SH-SY5Y (cell line): ENCODE measurements at regions not wholly inside any gene's neighbourhood (a gene's known extent, or its start where the extent isn't known, plus 50 kb on each side); places are given as distances from the start of the nearest gene placed in this dataset.

Experiments used
- GATA2 ChIP-seq: IDR thresholded peaks from 2 replicates; pipeline ENCODE4 v1.6.1; 2011; ENCODE audit warnings: mild to moderate bottlenecking, low read depth, low read length
- GATA3 ChIP-seq: IDR thresholded peaks from 2 replicates; pipeline ENCODE4 v1.6.1; 2011; ENCODE audit warnings: low read depth, mild to moderate bottlenecking, low read length, moderate library complexity

- TF ChIP-seq GATA3 (no peak), GATA2 (no peak)
Measured at GRCh38 chr7:13822678-13823077, 166.8 kb downstream of the ETV1 start.
